ENCODE measurements at regions not wholly inside any gene's neighbourhood (a gene's known extent, or its start where the extent isn't known, plus 50 kb on each side); places are given as distances from the start of the nearest gene placed in this dataset.

DNA sequence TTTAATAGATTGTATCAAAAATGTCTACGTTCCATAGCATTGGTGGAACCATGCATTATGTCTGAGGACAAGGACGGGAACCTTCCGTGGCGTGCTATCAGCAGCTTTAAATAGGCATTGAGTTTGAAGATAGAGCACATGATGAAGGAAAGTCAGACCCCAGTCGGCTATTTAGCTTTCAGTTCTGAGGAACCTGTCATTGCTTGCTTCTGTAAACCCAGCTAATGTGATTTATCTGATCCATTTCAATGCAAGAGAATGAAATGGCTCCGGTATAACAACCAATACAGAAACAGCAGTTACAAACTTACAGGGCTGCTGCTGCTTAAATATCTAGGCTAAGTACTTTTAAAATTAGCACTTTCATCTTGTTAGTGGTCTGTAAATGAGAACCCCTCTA, 503.3 kb downstream of the RNF144A start:
- H3K4me3 ChIP-seq (ENCODE audit: low read depth, low read length), result no peak overlapping the region
- no peak for TF ChIP-seq CTCF (IDR thresholded peaks at IDR 0.05; ENCODE audit: low read depth, low read length)

DNA sequence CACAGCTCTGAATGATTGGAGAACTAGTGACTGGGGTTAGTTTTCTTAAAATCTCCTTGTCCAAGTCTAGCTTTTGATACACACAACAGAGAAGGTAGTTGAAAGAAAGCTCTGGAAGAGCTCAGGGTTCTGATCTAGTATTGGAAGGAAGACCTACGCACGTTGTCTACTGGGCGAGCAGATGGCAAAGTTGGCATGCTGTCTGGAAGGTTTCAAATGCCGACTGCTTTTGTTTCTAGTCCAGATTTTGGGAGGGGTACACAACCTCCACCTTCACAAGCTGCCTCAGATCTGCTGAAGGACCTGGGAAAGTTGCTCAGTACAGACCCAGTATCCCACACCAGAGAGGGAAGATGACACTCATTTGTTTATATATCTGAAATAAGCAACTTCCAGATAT, 507.3 kb downstream of the RNF144A start:
- TF ChIP-seq CTCF (IDR thresholded peaks at IDR 0.05; ENCODE audit: low read depth, low read length), result no peak

GRCh38 chr2:7427293-7428060, 510.3 kb downstream of the RNF144A start:
- TF ChIP-seq CTCF (IDR thresholded peaks at IDR 0.05; ENCODE audit: low read depth, low read length), result peak; percentile 35; the same call in 1 of the 2 replicates
- H3K4me3 ChIP-seq (ENCODE audit: low read depth, low read length), result no peak overlapping the region

More for the DNA sequence above, 507.3 kb downstream of the RNF144A start:
- H3K4me3 ChIP-seq (ENCODE audit: low read depth, low read length), result no peak overlapping the region

- TF ChIP-seq CTCF (IDR thresholded peaks at IDR 0.05; ENCODE audit: low read depth, low read length), result no peak
Measured at GRCh38 chr2:7428454-7429204, 511.4 kb downstream of the RNF144A start.

DNA sequence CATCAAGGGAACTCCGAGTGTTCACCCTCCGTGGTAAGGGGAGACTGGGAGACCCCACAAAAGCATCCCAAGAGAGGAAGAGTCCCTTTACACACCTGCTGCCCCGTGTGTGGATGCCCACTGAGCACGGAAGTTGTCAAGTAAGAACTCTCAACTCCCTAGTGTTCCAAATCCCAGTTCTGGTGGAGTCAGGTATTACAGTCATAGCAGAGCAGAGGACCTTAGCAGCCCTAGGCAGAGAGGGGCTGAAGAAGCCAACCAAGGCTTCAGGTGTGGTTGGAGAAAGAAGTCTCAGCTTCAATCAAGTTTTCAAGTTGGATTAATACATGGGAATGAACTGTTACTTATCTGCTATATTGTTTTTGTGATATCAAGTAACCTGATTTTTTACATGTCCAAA, 512.5 kb downstream of the RNF144A start:
- TF ChIP-seq CTCF (IDR thresholded peaks at IDR 0.05; ENCODE audit: low read depth, low read length), result no peak
- H3K4me3 ChIP-seq (ENCODE audit: low read depth, low read length), result no peak overlapping the region

More at GRCh38 chr2:7428454-7429204, 511.4 kb downstream of the RNF144A start:
- H3K4me3 ChIP-seq (ENCODE audit: low read depth, low read length), result no peak overlapping the region

DNA sequence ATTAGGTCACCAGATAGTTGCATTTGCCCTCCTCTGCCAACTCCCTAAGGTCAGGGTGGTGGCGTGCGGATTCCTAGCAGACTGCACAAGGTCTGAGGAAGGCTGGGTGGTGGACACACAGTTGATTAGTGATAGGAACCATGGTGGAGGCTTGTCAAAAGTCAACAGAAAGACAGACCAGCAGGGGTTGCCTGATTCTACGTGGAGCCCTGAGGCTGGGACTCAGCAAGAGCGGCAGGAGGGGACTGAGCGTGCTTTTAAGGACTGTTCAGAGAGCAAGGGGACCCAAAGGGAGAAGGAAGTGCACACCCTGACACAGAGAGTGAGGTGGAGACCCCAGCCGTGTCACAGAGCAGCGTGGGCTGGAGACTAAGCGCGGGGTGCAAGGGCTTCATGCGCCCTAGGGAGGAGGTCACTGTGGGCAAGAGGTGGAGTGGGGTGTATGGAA, 513.2 kb downstream of the RNF144A start:
- no peak for TF ChIP-seq CTCF (IDR thresholded peaks at IDR 0.05; ENCODE audit: low read depth, low read length)

More for the DNA sequence above, 513.2 kb downstream of the RNF144A start:
- no peak overlapping the region for H3K4me3 ChIP-seq (ENCODE audit: low read depth, low read length)
